NT2/D1 (cell line): ENCODE measurements at regions not wholly inside any gene's neighbourhood (a gene's known extent, or its start where the extent isn't known, plus 50 kb on each side); places are given as distances from the start of the nearest gene placed in this dataset.
"Not testable (repeated sequence)": the region's sequence is repeated elsewhere in the genome, so short reads cannot be mapped to it uniquely, and the experiment has no call there.

Source experiments
- SUZ12 ChIP-seq: IDR thresholded peaks from 2 replicates; pipeline ENCODE4 v1.6.1; 2011; ENCODE audit not compliant: insufficient read length, insufficient read depth; ENCODE audit errors: extremely low read depth
- YY1 ChIP-seq: IDR thresholded peaks from 2 replicates; pipeline ENCODE4 v1.6.1; 2011; ENCODE audit not compliant: insufficient read length, insufficient read depth

GRCh38 chr2:45096038-45096437 lies 86.8 kb upstream of the SIX2 start:
- TF ChIP-seq SUZ12, YY1: not testable (repeated sequence)
